Myocyte (in vitro differentiated cells): ENCODE measurements at regions not wholly inside any gene's neighbourhood (a gene's known extent, or its start where the extent isn't known, plus 50 kb on each side); places are given as distances from the start of the nearest gene placed in this dataset.

Experiments
- DNase-seq: peaks from one replicate; pipeline ENCODE4 v3.0.0-alpha.2; 2012; ENCODE audit warnings: low read depth

GRCh38 chr22:47391169-47392053 lies 629.0 kb downstream of the TBC1D22A start:
- peak; percentile 25 for DNase-seq

- no peak for DNase-seq
Measured at GRCh38 chr22:47390026-47390970, 627.8 kb downstream of the TBC1D22A start.

GRCh38 chr22:47389201-47389600 lies 626.8 kb downstream of the TBC1D22A start:
- no peak for DNase-seq

- no peak for DNase-seq
Measured at GRCh38 chr22:47388778-47389177, 626.3 kb downstream of the TBC1D22A start.

- DNase-seq, result peak; percentile 27
Measured at GRCh38 chr22:47388331-47388730, 625.9 kb downstream of the TBC1D22A start.

- DNase-seq, result peak; percentile 76
Measured at GRCh38 chr22:47386812-47387510, 624.5 kb downstream of the TBC1D22A start.

GRCh38 chr22:47384977-47385376 lies 622.5 kb downstream of the TBC1D22A start:
- no peak for DNase-seq

GRCh38 chr22:47382164-47382890 lies 619.9 kb downstream of the TBC1D22A start:
- no peak for DNase-seq

GRCh38 chr22:47381240-47381639 lies 618.8 kb downstream of the TBC1D22A start:
- DNase-seq, result no peak

GRCh38 chr22:47380692-47381091 lies 618.2 kb downstream of the TBC1D22A start:
- DNase-seq, result no peak

- DNase-seq, result no peak
Measured at GRCh38 chr22:47379037-47379436, 616.6 kb downstream of the TBC1D22A start.

GRCh38 chr22:47377926-47378560 lies 615.6 kb downstream of the TBC1D22A start:
- DNase-seq, result no peak

GRCh38 chr22:47376901-47377505 lies 614.6 kb downstream of the TBC1D22A start:
- DNase-seq, result no peak

- no peak for DNase-seq
Measured at GRCh38 chr22:47376322-47376700, 613.9 kb downstream of the TBC1D22A start.

- DNase-seq, result no peak
Measured at GRCh38 chr22:47375621-47376321, 613.3 kb downstream of the TBC1D22A start.

GRCh38 chr22:47374901-47375575 lies 612.6 kb downstream of the TBC1D22A start:
- DNase-seq, result no peak

GRCh38 chr22:47374273-47374771 lies 611.9 kb downstream of the TBC1D22A start:
- no peak for DNase-seq

GRCh38 chr22:47373648-47374272 lies 611.3 kb downstream of the TBC1D22A start:
- DNase-seq, result no peak
